ENCODE measurements at regions not wholly inside any gene's neighbourhood (a gene's known extent, or its start where the extent isn't known, plus 50 kb on each side); places are given as distances from the start of the nearest gene placed in this dataset.

DNA sequence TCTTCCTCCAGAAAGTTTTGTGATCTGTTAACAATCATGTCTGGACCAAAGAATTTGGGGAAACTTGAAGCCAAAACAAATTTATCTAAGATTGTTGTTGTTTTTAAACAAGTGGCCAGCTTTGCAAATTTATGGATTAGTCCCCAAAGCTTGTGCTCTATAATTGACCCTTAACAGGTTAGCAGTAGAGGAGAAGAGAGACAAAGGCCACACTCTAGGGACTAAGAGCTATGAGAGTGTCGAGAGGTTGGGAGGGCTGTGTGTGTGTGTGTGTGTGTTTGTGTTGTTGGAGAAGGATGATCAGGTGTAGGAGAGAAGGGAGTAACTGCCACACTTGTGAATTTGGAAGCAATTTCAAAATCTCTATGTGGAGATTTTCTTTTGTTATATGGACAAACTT is 367.3 kb downstream of the KCNRG start:
- H3K4me3 ChIP-seq (ENCODE audit: control insufficient read depth, low read depth, low read length), result no peak overlapping the region
- no peak for DNase-seq (ENCODE audit: low read depth)
- TF ChIP-seq, protein P1, sequence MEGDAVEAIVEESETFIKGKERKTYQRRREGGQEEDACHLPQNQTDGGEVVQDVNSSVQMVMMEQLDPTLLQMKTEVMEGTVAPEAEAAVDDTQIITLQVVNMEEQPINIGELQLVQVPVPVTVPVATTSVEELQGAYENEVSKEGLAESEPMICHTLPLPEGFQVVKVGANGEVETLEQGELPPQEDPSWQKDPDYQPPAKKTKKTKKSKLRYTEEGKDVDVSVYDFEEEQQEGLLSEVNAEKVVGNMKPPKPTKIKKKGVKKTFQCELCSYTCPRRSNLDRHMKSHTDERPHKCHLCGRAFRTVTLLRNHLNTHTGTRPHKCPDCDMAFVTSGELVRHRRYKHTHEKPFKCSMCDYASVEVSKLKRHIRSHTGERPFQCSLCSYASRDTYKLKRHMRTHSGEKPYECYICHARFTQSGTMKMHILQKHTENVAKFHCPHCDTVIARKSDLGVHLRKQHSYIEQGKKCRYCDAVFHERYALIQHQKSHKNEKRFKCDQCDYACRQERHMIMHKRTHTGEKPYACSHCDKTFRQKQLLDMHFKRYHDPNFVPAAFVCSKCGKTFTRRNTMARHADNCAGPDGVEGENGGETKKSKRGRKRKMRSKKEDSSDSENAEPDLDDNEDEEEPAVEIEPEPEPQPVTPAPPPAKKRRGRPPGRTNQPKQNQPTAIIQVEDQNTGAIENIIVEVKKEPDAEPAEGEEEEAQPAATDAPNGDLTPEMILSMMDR (IDR thresholded peaks at IDR 0.05; ENCODE audit: control insufficient read depth, insufficient read depth, low read depth, low read length, missing control alignments), result no peak

DNA sequence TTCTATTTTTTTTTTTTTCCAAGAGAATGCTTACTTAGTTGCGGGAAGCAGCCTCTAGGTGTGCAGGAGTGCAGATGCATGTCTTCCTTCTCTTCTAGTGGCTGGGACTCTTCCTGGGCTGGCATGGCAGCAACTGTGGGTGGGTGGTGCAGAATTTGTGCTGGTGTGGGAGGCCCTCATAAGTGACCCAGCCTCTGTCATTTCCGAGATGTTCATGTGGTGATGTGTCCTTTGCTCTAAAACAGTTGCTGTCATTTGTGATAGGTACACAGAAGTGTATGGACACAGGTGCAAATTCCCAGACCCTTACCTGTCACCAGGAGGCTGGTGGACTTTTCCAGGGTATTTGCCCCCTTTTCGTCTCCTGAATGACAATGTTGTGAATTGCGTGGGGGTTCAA is 367.7 kb downstream of the KCNRG start:
- TF ChIP-seq, protein P1 (IDR thresholded peaks at IDR 0.05; ENCODE audit: control insufficient read depth, insufficient read depth, low read depth, low read length, missing control alignments), result no peak
- no peak for DNase-seq (ENCODE audit: low read depth)
- no peak overlapping the region for H3K4me3 ChIP-seq (ENCODE audit: control insufficient read depth, low read depth, low read length)

DNA sequence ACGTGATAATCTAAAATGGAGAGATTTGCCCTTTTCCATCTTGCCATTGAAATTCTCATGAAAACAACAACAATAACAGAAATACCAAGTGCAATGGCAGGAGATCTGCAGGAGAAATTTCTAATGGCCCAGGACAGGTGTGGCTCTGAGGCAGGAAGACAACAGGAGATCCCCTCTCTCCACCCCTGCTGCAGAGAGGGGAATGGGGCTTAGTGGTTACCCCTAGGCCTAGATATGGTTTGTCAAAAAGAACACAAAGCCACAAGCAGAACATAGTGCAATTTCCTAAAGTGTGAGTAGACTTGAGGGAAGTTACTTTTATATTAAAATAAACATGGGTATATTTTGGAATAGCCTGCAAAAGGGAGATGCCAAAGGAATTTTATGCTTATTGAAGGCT is 369.5 kb downstream of the KCNRG start:
- TF ChIP-seq, protein P1 (IDR thresholded peaks at IDR 0.05; ENCODE audit: control insufficient read depth, insufficient read depth, low read depth, low read length, missing control alignments), result no peak
- H3K4me3 ChIP-seq (ENCODE audit: control insufficient read depth, low read depth, low read length), result no peak overlapping the region
- no peak for DNase-seq (ENCODE audit: low read depth)

DNA sequence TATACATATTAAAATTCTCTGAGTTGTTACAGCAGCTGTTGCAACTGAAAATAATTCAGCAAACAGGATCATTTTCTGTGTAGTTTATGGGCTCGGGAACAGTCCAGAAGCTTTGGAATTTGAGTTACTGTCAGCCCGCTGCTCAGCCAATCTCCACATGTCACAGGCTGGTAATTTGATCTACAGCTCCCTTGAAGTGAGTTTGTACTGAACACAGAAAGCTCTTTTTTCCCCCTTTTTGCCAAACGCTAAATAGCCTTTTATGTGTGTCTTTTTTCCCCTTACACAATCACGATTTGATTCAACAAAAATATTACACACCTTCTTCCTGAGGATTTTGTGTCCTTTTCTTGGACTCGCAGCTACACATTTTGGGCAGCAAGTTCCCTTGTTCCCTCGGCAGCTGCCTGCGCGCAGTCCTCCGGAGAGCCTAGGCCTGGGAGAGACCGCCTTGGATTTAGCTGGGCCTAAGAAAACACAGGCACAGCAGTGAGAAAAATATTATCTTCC is 371.4 kb downstream of the KCNRG start:
- no peak overlapping the region; the same call in 1 of the 2 replicates for H3K4me3 ChIP-seq (ENCODE audit: control insufficient read depth, low read depth, low read length)
- peak; percentile 61 for DNase-seq (ENCODE audit: low read depth)

DNA sequence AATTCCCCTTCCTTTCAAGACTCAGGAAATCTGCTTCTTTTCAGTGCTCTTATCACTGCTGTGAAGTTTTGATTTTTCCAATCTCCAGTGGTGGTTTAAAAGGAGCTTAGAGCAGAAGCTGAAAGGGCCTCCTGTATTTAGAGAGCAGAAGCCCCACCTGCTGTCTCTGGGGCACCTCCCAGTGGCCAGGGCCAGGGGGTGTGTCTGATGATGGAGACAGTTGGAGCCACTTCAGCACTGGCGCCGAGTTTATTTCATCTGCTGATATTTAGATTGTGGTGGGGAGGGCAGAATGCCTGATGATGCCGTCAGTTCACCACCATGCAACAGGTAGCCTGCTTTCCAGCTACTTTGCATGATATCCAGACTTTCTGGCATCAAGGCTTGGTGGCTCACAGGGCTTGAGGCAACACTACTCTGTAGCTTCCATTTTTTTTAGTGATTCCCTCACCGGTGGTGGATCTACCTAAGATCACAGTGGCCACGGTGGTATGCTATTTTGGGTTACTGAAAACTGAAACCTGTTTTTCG is 371.9 kb downstream of the KCNRG start:
- TF ChIP-seq, protein P1 (IDR thresholded peaks at IDR 0.05; ENCODE audit: control insufficient read depth, insufficient read depth, low read depth, low read length, missing control alignments), result peak; percentile 37
- no peak overlapping the region for H3K4me3 ChIP-seq (ENCODE audit: control insufficient read depth, low read depth, low read length)
- DNase-seq (ENCODE audit: low read depth), result no peak

More for the DNA sequence above, 371.4 kb downstream of the KCNRG start:
- TF ChIP-seq, protein P1 (IDR thresholded peaks at IDR 0.05; ENCODE audit: control insufficient read depth, insufficient read depth, low read depth, low read length, missing control alignments), result no peak

DNA sequence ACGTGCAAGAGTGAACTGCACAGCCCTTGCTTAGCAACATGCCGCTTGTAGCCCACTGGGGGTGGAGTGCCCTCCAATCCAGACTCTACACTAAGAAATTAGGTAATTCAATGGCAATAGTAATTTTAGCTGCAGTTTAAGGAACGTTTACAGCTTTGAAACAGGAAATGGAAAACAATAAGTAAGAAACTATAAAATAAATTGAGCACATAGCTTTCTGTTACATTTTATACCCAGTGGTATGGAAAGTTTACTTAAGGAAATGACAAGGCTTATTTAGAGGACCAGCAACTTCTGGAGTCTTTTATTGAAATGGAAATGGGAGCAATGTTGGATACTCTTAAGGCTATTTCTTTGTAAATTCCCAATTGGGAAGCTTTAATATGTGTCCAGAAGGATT is 373.2 kb downstream of the KCNRG start:
- TF ChIP-seq, protein P1 (IDR thresholded peaks at IDR 0.05; ENCODE audit: control insufficient read depth, insufficient read depth, low read depth, low read length, missing control alignments), result no peak
- no peak for DNase-seq (ENCODE audit: low read depth)
- no peak overlapping the region for H3K4me3 ChIP-seq (ENCODE audit: control insufficient read depth, low read depth, low read length)

Data from AG09309 (cell line).